ENCODE measurements at regions not wholly inside any gene's neighbourhood (a gene's known extent, or its start where the extent isn't known, plus 50 kb on each side); places are given as distances from the start of the nearest gene placed in this dataset.

- H3K27ac ChIP-seq (ENCODE audit: low read depth, low read length, poor library complexity, severe bottlenecking) = no peak overlapping the region
Measured at GRCh38 chr5:130289132-130290088, 385.1 kb downstream of the CHSY3 start.

GRCh38 chr5:130287438-130287837 lies 383.2 kb downstream of the CHSY3 start:
- no peak for TF ChIP-seq EZH2 (IDR thresholded peaks at IDR 0.05; ENCODE audit: borderline replicate concordance, low read length)
- Histone ChIP-seq H3K4me1 (ENCODE audit: insufficient read depth, low read length, severe bottlenecking) (no peaks in the 10 kb centered on the region), H3K9ac (ENCODE audit: low read length) (no peak overlapping the region), H3K27me3 (ENCODE audit: insufficient read depth, low read length) (no peaks in the 10 kb centered on the region), H3K9me3 (ENCODE audit: low read length) (no peaks in the 10 kb centered on the region), H3K36me3 (ENCODE audit: insufficient read depth, low read length) (no peaks in the 10 kb centered on the region), H3K79me2 (ENCODE audit: insufficient read depth, low read length) (no peaks in the 10 kb centered on the region), H3K4me2 (ENCODE audit: low read length) (no peak overlapping the region), H3K27ac (ENCODE audit: low read depth, low read length, poor library complexity, severe bottlenecking) (no peak overlapping the region), H3K9me2 (ENCODE audit: low read depth, low read length) (no peaks in the 10 kb centered on the region), H2AFZ (ENCODE audit: low read length) (no peak overlapping the region), H3K4me3 (ENCODE audit: low read depth, low read length, poor library complexity, severe bottlenecking) (no peak overlapping the region), H3F3A (ENCODE audit: insufficient read depth, low read length) (no peaks in the 10 kb centered on the region), H4K20me1 (ENCODE audit: insufficient read depth, low read length) (no peaks in the 10 kb centered on the region)

More at GRCh38 chr5:130289132-130290088, 385.1 kb downstream of the CHSY3 start:
- no peaks in the 10 kb centered on the region for H3K27me3 ChIP-seq (ENCODE audit: insufficient read depth, low read length)
- no peaks in the 10 kb centered on the region for H3K36me3 ChIP-seq (ENCODE audit: insufficient read depth, low read length)
- no peaks in the 10 kb centered on the region for H4K20me1 ChIP-seq (ENCODE audit: insufficient read depth, low read length)
- H3K4me1 ChIP-seq (ENCODE audit: insufficient read depth, low read length, severe bottlenecking) = no peaks in the 10 kb centered on the region
- TF ChIP-seq EZH2 (IDR thresholded peaks at IDR 0.05; ENCODE audit: borderline replicate concordance, low read length) = no peak
- TF ChIP-seq CTCF (IDR thresholded peaks at IDR 0.05; ENCODE audit: low read length) = no peak
- H3K9ac ChIP-seq (ENCODE audit: low read length) = no peak overlapping the region
- no peak overlapping the region for H3K4me3 ChIP-seq (ENCODE audit: low read depth, low read length, poor library complexity, severe bottlenecking)
- H3K9me3 ChIP-seq (ENCODE audit: low read length) = no peaks in the 10 kb centered on the region
- H3K79me2 ChIP-seq (ENCODE audit: insufficient read depth, low read length) = no peaks in the 10 kb centered on the region
- no peak overlapping the region for H2AFZ ChIP-seq (ENCODE audit: low read length)
- no peaks in the 10 kb centered on the region for H3F3A ChIP-seq (ENCODE audit: insufficient read depth, low read length)
- no peak overlapping the region for H3K4me2 ChIP-seq (ENCODE audit: low read length)
- H3K9me2 ChIP-seq (ENCODE audit: low read depth, low read length) = no peaks in the 10 kb centered on the region

GRCh38 chr5:130286971-130287370 lies 382.7 kb downstream of the CHSY3 start:
- Histone ChIP-seq H3K27me3 (ENCODE audit: insufficient read depth, low read length) (no peaks in the 10 kb centered on the region), H3K36me3 (ENCODE audit: insufficient read depth, low read length) (no peaks in the 10 kb centered on the region), H3K27ac (ENCODE audit: low read depth, low read length, poor library complexity, severe bottlenecking) (no peak overlapping the region)

More at GRCh38 chr5:130286971-130287370, 382.7 kb downstream of the CHSY3 start:
- no peak overlapping the region for H3K9ac ChIP-seq (ENCODE audit: low read length)
- no peaks in the 10 kb centered on the region for H3K4me1 ChIP-seq (ENCODE audit: insufficient read depth, low read length, severe bottlenecking)
- H3K9me2 ChIP-seq (ENCODE audit: low read depth, low read length) = no peaks in the 10 kb centered on the region
- no peaks in the 10 kb centered on the region for H3F3A ChIP-seq (ENCODE audit: insufficient read depth, low read length)
- no peaks in the 10 kb centered on the region for H3K9me3 ChIP-seq (ENCODE audit: low read length)
- H4K20me1 ChIP-seq (ENCODE audit: insufficient read depth, low read length) = no peaks in the 10 kb centered on the region
- no peak overlapping the region for H2AFZ ChIP-seq (ENCODE audit: low read length)
- TF ChIP-seq EZH2 (IDR thresholded peaks at IDR 0.05; ENCODE audit: borderline replicate concordance, low read length) (no peak), CTCF (IDR thresholded peaks at IDR 0.05; ENCODE audit: low read length) (no peak)
- no peaks in the 10 kb centered on the region for H3K79me2 ChIP-seq (ENCODE audit: insufficient read depth, low read length)
- H3K4me3 ChIP-seq (ENCODE audit: low read depth, low read length, poor library complexity, severe bottlenecking) = no peak overlapping the region
- no peak overlapping the region for H3K4me2 ChIP-seq (ENCODE audit: low read length)
